ENCODE measurements at regions not wholly inside any gene's neighbourhood (a gene's known extent, or its start where the extent isn't known, plus 50 kb on each side); places are given as distances from the start of the nearest gene placed in this dataset.
"Not testable (repeated sequence)": the region's sequence is repeated elsewhere in the genome, so short reads cannot be mapped to it uniquely, and the experiment has no call there.

DNA sequence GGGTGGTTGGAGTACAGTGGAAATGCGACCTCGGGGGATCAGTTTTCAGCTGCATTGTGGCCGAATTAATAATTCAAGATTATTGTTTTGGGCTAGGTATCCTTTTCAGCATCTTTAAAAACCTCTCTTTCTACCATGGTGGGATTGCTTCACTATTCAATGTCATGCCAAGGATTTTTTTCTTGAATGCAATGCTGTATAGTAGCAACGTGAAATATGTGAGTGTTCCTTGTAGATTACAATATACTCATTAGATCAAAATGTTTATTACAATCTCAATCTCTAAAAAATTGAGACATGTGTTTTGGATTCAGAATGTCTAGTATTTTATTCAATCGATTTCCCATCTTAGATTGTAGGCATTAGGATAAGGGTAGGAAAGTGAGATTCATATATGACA, 586.5 kb upstream of the TBL1XR1 start:
- TF ChIP-seq, protein P1, sequence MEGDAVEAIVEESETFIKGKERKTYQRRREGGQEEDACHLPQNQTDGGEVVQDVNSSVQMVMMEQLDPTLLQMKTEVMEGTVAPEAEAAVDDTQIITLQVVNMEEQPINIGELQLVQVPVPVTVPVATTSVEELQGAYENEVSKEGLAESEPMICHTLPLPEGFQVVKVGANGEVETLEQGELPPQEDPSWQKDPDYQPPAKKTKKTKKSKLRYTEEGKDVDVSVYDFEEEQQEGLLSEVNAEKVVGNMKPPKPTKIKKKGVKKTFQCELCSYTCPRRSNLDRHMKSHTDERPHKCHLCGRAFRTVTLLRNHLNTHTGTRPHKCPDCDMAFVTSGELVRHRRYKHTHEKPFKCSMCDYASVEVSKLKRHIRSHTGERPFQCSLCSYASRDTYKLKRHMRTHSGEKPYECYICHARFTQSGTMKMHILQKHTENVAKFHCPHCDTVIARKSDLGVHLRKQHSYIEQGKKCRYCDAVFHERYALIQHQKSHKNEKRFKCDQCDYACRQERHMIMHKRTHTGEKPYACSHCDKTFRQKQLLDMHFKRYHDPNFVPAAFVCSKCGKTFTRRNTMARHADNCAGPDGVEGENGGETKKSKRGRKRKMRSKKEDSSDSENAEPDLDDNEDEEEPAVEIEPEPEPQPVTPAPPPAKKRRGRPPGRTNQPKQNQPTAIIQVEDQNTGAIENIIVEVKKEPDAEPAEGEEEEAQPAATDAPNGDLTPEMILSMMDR (conservative IDR thresholded peaks at IDR 0.05; ENCODE audit: low read depth, low read length), result no peak
- H3K4me3 ChIP-seq (ENCODE audit: low read length), result no peak overlapping the region
- DNase-seq (ENCODE audit: low read depth), result no peak

DNA sequence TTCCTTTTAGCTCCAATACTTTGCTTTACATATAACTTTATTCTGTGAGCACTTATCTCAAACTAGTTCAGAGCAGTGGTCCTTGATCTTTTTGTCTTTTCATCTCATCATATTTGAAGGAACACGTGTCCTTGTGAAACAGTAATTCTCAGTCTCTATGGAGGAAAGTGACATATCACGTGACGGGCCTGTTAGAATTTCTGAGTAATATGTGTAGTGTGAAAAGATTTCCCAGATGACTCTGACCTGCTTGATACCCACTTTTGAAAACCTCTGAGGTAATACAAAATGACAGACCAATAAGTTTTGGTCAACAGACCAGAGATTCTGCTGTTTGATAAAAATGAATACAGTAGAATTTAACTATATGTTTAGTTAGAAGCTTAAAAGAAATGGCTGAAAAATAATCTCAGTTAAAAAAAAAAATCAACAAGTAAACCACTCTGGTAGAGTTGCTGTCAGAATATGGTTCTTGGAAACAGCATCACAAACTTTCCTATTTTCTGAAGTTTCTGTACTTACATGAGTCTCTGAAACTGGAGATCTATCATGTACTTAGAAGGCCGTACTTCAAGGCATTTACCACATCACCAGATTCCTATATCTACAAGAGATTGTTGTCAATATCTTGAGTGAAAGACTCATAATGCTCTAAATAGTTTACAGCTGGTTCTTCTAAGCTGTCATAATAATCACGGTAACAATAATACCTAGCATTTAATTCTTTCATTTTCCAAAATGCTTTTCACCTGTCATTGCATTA, 590.2 kb upstream of the TBL1XR1 start:
- TF ChIP-seq, protein P1 (conservative IDR thresholded peaks at IDR 0.05; ENCODE audit: low read depth, low read length), result no peak
- no peak overlapping the region for H3K4me3 ChIP-seq (ENCODE audit: low read length)
- DNase-seq (ENCODE audit: low read depth), result no peak

DNA sequence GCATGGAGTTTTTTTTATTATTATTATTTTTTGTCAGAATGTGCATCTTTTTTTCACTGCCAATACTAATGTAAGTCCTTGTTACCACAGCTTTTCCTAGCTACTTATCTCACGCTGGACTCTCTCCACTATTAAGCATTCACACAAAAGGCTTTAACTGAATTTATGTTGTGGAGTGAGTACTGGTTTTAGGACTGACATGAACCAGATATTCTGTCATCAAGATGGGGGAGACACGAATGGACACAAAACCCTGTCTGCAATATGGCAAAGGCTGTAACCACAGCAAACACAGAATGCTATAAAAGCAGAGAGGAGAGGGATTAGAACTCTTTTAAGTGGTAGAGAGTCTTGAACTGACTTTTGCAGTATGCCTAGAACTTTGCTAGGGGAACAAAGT, 592.2 kb upstream of the TBL1XR1 start:
- no peak overlapping the region for H3K4me3 ChIP-seq (ENCODE audit: low read length)
- TF ChIP-seq, protein P1 (conservative IDR thresholded peaks at IDR 0.05; ENCODE audit: low read depth, low read length), result no peak
- no peak for DNase-seq (ENCODE audit: low read depth)

DNA sequence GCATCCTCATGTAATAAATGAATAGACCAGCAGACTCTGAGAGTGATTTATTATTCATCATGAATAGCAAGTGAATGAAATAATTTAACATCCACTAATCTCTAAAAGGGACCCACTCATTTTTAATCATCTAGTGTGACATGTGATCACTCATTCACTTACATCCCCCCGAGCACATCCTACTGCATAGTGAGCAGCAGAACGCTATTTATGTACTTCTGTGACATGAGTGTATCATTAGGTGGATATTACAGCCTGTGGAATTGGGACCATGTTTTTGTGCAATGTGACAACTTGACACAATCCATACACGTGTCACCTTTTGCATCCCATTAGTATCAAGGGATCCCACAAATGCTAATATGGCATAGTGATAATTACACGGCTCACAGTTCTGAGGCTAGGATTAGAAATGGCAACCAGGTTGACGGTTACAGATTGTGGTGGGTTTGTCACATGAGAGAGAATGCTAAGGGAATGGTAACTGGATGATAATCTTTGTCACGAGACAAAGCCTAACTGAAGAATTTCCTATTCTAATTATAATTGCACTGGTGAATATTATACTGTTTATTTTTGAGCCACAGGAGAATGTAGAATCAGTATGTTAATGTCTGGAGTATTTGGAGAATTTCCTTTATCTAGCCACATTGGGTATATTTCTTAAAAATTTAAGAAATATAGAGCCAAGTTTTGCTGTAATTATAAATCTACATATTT, 595.2 kb upstream of the TBL1XR1 start:
- DNase-seq (ENCODE audit: low read depth), result peak; percentile 65
- H3K4me3 ChIP-seq (ENCODE audit: low read length), result no peak overlapping the region
- TF ChIP-seq, protein P1 (conservative IDR thresholded peaks at IDR 0.05; ENCODE audit: low read depth, low read length), result no peak

DNA sequence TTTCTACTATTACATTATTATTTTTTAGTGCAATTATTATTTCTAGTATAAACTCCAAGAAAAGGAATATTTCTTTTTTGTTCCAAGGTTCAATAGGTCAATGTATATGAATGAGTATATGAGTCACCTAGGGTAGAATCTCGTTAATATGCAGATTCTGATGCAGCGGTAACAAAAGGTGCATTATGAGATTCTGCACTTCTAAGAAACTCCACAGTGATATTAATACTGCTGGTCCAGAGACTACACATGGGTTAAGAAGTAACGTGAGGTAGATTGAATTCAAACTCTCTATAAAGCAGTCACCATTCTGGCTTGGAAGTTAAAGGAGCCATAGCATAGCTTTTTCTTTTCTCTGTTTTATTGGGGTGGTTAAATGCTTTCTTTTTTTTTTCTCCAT, 596.2 kb upstream of the TBL1XR1 start:
- TF ChIP-seq, protein P1 (conservative IDR thresholded peaks at IDR 0.05; ENCODE audit: low read depth, low read length), result no peak
- no peak for DNase-seq (ENCODE audit: low read depth)

DNA sequence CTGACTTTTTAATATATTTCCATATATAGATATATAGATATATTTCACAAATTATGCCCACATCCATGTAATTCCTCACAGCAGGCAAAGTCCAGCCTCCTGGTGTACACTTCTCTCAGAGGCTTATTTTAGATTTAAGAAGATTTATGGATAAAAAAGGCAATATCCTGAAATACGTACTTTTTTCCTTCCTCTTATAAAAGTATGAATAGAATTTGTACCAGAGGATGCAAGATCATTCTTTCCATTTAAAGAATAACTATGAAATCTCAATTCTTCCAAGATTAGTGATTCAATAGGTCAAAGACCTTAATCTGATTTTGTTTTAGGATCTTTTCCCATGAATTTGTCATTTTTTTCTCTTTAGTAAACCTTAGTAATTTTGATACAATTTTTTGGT, 597.9 kb upstream of the TBL1XR1 start:
- H3K4me3 ChIP-seq (ENCODE audit: low read length), result no peak overlapping the region
- TF ChIP-seq, protein P1 (conservative IDR thresholded peaks at IDR 0.05; ENCODE audit: low read depth, low read length), result no peak
- no peak for DNase-seq (ENCODE audit: low read depth)

More for the DNA sequence above, 596.2 kb upstream of the TBL1XR1 start:
- H3K4me3 ChIP-seq (ENCODE audit: low read length), result no peak overlapping the region

DNA sequence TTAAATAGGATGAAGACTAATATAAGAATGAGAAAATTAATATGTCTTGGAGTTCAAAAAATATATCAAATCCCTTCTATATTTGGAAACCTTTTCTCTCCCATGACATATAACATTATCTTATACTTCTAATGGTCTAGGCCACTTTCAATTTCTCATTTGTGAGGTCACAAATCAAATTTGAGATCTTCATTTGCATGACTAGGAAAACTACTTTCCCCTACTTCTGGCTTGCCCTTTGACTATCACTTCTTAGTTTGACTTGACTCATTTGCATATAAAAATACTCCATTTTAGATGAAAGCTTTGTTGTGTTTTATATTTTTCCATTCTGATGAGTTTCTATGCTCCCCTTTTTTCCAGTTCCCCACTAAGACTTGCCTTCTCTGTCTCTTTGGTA, 598.6 kb upstream of the TBL1XR1 start:
- DNase-seq (ENCODE audit: low read depth), result no peak
- TF ChIP-seq, protein P1 (conservative IDR thresholded peaks at IDR 0.05; ENCODE audit: low read depth, low read length), result no peak
- H3K4me3 ChIP-seq (ENCODE audit: low read length), result no peak overlapping the region

DNA sequence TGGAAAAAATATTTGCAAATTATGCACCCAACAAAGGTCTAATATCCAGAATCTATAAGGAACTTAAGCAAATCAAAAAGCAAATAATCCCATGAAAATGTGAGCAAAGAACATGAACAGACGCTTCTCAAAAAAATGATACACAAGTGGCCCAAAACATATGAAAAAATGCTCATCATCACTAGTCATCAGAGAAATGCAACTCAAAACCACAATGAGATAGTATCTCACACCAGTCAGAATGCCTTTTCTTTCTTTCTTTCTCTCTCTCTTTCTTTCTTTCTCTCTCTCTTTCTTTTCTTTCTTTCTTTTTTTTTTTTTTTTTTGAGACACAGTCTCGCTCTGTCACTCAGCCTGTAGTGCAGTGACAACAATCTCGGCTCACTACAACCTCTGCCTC, 602.9 kb upstream of the TBL1XR1 start:
- DNase-seq (ENCODE audit: low read depth); H3K4me3 ChIP-seq (ENCODE audit: low read length): not testable (repeated sequence)
